Psoas muscle (tissue), 7 donors: ENCODE measurements at regions not wholly inside any gene's neighbourhood (a gene's known extent, or its start where the extent isn't known, plus 50 kb on each side); places are given as distances from the start of the nearest gene placed in this dataset.

ENCODE experiments used
- ATAC-seq, 4 donors: fragments of 200-7000 bp; cut with Tn5 transposase; one replicate each; pipeline ENCODE4 v1.9.1; 2020; ENCODE audit warnings: moderate library complexity in 3 of 4, mild to moderate bottlenecking in 2 of 4
- DNase-seq, 2 donors: peaks; one replicate each; pipeline ENCODE4 v3.0.0-alpha.2; 2020
- H3K27ac ChIP-seq: fragments of 200-600 bp; one replicate; pipeline ENCODE4 v1.8.0; 2022
- H3K27me3 ChIP-seq, 3 donors: fragments of 200-600 bp in 1 of 3; one replicate each; pipeline versions ENCODE4 v1.6.1 to v1.8.0; 2013 to 2022; ENCODE audit warnings: low read length in 2 of 3, mild to moderate bottlenecking in 2 of 3, moderate library complexity in 1 of 3; ENCODE audit not compliant: insufficient read depth in 3 of 3
- H3K36me3 ChIP-seq, 2 donors: fragments of 200-600 bp in 1 of 2; one replicate each; pipeline versions ENCODE4 v1.6.1 to v1.8.0; 2013 to 2022; ENCODE audit warnings: low read depth in 1 of 2, mild to moderate bottlenecking in 1 of 2, moderate library complexity in 1 of 2; ENCODE audit not compliant: insufficient read depth in 1 of 2
- H3K4me1 ChIP-seq: fragments of 200-600 bp; one replicate; pipeline ENCODE4 v1.8.0; 2022
- H3K4me3 ChIP-seq: fragments of 200-600 bp; one replicate; pipeline ENCODE4 v1.8.0; 2022; ENCODE audit warnings: mild to moderate bottlenecking
- H3K9me3 ChIP-seq: fragments of 200-600 bp; one replicate; pipeline ENCODE4 v1.8.0; 2022
- CTCF ChIP-seq: fragments of 200-600 bp; IDR thresholded peaks from one replicate; pipeline ENCODE4 v1.8.0; 2022; ENCODE audit warnings: antibody characterized with exemption
- WGBS, 3 donors: extraction: QIAGEN DNeasy Blood & Tissue Kit; methylation state at CpG; one replicate each; pipeline versions ENCODE4 v1.1.6 to v1.1.7; 2013; 5-methylcytosine and 5-hydroxymethylcytosine counted together
- intact Hi-C, 2 donors: fragments of 100-400 bp; cut with DNase I; formaldehyde crosslinking; loops; one replicate each; pipeline versions ENCODE4 v1.11.0 to v1.14.2; 2022
- donor health status: healthy with polysubstance abuse.
- donor health status: DM: no; HTN: no; CAD: no; lungs with moderate emphysema.
- donor health status: Bipolar disorder and iron deficiency.
- donor health status: healthy.
- donor health status: DM: yes; HTN: yes; CAD: no.
- donor health status: DM: no; HTN: no; CAD: no.
- donor health status: DM: yes; HTN: yes; CAD: no.

DNA sequence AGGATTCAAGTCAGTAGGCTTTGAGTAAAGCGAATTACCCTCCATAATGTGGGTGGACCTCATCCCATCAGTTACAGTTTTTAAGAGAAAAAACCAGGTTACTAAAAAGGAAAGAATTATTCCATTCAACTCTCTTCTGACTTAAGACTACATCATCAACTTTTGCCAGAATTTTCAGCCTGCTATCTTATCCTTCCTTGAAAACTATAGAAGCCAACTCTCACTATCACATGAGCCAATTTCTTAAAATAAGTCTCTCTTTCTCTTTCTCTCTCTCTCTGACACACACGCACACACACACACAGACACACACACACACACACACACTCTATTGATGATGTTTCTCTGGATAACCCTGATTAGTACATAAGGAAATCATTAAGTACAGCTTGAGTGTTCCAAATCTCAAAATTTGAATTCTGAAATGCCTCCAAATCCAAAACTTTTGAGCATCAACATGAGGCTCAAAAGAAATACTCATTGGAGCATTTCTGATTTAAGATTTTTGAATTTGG is 217.0 kb upstream of the PRR20A start:
- no peaks in the 10 kb centered on the region for H3K9me3 ChIP-seq
- 78 to 85% (median 82%) methylated on average over 2 of the region's 2 CpGs for WGBS, 3 donors
- intact Hi-C loops: no loop called here
- DNase-seq: no peak
- H3K27ac ChIP-seq: no peak overlapping the region
- H3K27me3 ChIP-seq: no peaks in the 10 kb centered on the region
- TF ChIP-seq CTCF: no peak
- H3K4me1 ChIP-seq: no peaks in the 10 kb centered on the region
- ATAC-seq: no peak
- H3K36me3 ChIP-seq: no peaks in the 10 kb centered on the region
- H3K4me3 ChIP-seq: no peak overlapping the region

DNA sequence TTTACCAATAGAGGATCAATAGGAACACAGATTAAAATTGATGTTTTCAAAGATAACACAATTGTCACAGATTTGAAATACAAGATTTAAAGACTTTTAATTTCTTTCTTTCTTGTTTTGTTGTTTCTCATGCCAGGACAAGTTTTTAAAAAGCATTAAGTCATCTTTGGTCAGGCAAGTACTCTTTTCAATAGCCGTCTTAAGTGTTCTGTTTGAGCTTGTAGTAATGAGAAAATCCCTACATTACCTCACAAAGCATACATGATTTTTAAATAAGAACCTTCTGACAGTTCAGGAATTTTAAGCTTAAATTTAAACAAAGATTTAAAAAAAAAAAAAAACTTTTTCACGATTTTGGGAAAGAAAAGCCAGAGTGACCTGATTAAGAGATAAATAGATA is 216.3 kb upstream of the PRR20A start:
- no peak for DNase-seq
- no peak for ATAC-seq
- no peak overlapping the region for H3K27ac ChIP-seq
- H3K27me3 ChIP-seq: no peaks in the 10 kb centered on the region
- intact Hi-C loops: no loop called here
- H3K36me3 ChIP-seq: no peaks in the 10 kb centered on the region
- WGBS, 3 donors: 79 to 86% (median 83%) methylated on average over 2 of the region's 2 CpGs
- no peak for TF ChIP-seq CTCF
- no peaks in the 10 kb centered on the region for H3K9me3 ChIP-seq
- no peaks in the 10 kb centered on the region for H3K4me1 ChIP-seq
- no peak overlapping the region for H3K4me3 ChIP-seq

GRCh38 chr13:56932104-56932503 is 208.6 kb upstream of the PRR20A start:
- 60 to 86% (median 71%) methylated on average over 1 of the region's 1 CpG for WGBS, 3 donors

GRCh38 chr13:56953965-56954364 is 186.8 kb upstream of the PRR20A start:
- Histone ChIP-seq H3K27ac (no peak overlapping the region), H3K4me3 (no peak overlapping the region), H3K36me3 (no peaks in the 10 kb centered on the region), H3K27me3 (no peaks in the 10 kb centered on the region), H3K9me3 (no peaks in the 10 kb centered on the region), H3K4me1 (no peaks in the 10 kb centered on the region)
- intact Hi-C loops: no loop called here
- no peak for TF ChIP-seq CTCF
- DNase-seq (no peak), ATAC-seq (no peak)

More at GRCh38 chr13:56932104-56932503, 208.6 kb upstream of the PRR20A start:
- intact Hi-C loops: no loop called here
- no peaks in the 10 kb centered on the region for H3K36me3 ChIP-seq
- ATAC-seq (no peak), DNase-seq (no peak)
- TF ChIP-seq CTCF: no peak
- no peaks in the 10 kb centered on the region for H3K9me3 ChIP-seq
- H3K4me3 ChIP-seq: no peak overlapping the region
- no peaks in the 10 kb centered on the region for H3K4me1 ChIP-seq
- H3K27ac ChIP-seq: no peak overlapping the region
- no peaks in the 10 kb centered on the region for H3K27me3 ChIP-seq

DNA sequence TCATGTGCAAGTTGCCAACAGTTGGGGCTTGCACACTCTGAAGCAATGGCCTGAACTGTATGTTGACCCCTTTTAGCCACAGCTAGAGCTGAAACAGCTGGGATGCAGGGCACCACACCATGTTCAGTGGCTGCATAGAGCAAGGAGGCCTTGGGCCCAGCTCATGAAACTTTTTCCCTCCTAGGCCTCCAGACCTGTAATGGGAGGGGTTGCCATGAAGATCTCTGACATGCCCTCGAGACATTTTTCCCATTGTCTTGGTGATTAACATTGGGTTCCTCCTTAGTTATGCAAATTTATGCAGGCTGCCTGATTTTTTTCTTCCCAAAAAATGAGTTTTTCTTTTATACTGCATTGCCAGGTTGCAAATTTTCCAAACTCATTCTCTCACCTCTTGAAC is 165.1 kb upstream of the PRR20A start:
- DNase-seq: peak in 1 of 2 donors; percentile 26
- WGBS, 3 donors: 70 to 84% (median 70%) methylated on average over 1 of the region's 1 CpG
- Histone ChIP-seq H3K27ac (no peak overlapping the region), H3K9me3 (no peaks in the 10 kb centered on the region), H3K27me3 (no peaks in the 10 kb centered on the region), H3K36me3 (no peaks in the 10 kb centered on the region), H3K4me3 (no peak overlapping the region), H3K4me1 (no peaks in the 10 kb centered on the region)
- no peak for ATAC-seq
- no peak for TF ChIP-seq CTCF
- intact Hi-C loops: no loop called here
